ENCODE measurements at regions not wholly inside any gene's neighbourhood (a gene's known extent, or its start where the extent isn't known, plus 50 kb on each side); places are given as distances from the start of the nearest gene placed in this dataset.

DNA sequence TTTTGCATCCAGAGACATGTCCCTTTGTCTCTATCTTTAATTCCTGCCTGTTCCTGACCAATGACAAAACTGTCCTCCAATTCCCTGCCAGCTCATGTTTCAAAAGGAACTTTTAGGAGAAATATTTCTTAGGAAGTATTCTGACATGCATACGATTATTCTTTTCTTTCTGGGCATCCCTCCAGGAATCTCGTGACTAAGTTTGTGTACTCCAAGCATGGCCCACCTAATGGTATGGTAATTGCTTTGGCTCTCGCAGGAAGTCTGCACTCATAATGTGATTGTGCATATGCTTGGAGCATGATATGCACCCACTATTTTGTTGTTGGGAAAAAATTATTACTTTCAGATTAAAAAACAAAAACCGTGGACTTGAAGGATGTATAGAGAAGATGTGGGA lies 256.4 kb downstream of the PRDM2 start:
- H3K27ac ChIP-seq (replicated peaks), result no peak overlapping the region
- no peak for TF ChIP-seq POLR2AphosphoS5 (IDR thresholded peaks at IDR 0.05; ENCODE audit: low read depth)
- TF ChIP-seq SPI1 (IDR thresholded peaks at IDR 0.05; ENCODE audit: borderline replicate concordance, low read depth), result no peak
- no peak for TF ChIP-seq GABPA (IDR thresholded peaks at IDR 0.05; ENCODE audit: low read depth)
- TF ChIP-seq, protein P1, sequence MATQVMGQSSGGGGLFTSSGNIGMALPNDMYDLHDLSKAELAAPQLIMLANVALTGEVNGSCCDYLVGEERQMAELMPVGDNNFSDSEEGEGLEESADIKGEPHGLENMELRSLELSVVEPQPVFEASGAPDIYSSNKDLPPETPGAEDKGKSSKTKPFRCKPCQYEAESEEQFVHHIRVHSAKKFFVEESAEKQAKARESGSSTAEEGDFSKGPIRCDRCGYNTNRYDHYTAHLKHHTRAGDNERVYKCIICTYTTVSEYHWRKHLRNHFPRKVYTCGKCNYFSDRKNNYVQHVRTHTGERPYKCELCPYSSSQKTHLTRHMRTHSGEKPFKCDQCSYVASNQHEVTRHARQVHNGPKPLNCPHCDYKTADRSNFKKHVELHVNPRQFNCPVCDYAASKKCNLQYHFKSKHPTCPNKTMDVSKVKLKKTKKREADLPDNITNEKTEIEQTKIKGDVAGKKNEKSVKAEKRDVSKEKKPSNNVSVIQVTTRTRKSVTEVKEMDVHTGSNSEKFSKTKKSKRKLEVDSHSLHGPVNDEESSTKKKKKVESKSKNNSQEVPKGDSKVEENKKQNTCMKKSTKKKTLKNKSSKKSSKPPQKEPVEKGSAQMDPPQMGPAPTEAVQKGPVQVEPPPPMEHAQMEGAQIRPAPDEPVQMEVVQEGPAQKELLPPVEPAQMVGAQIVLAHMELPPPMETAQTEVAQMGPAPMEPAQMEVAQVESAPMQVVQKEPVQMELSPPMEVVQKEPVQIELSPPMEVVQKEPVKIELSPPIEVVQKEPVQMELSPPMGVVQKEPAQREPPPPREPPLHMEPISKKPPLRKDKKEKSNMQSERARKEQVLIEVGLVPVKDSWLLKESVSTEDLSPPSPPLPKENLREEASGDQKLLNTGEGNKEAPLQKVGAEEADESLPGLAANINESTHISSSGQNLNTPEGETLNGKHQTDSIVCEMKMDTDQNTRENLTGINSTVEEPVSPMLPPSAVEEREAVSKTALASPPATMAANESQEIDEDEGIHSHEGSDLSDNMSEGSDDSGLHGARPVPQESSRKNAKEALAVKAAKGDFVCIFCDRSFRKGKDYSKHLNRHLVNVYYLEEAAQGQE (IDR thresholded peaks at IDR 0.05; ENCODE audit: insufficient replicate concordance, low read depth), result no peak
- TF ChIP-seq, protein P2, sequence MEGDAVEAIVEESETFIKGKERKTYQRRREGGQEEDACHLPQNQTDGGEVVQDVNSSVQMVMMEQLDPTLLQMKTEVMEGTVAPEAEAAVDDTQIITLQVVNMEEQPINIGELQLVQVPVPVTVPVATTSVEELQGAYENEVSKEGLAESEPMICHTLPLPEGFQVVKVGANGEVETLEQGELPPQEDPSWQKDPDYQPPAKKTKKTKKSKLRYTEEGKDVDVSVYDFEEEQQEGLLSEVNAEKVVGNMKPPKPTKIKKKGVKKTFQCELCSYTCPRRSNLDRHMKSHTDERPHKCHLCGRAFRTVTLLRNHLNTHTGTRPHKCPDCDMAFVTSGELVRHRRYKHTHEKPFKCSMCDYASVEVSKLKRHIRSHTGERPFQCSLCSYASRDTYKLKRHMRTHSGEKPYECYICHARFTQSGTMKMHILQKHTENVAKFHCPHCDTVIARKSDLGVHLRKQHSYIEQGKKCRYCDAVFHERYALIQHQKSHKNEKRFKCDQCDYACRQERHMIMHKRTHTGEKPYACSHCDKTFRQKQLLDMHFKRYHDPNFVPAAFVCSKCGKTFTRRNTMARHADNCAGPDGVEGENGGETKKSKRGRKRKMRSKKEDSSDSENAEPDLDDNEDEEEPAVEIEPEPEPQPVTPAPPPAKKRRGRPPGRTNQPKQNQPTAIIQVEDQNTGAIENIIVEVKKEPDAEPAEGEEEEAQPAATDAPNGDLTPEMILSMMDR (IDR thresholded peaks at IDR 0.05; ENCODE audit: insufficient read depth, low read length), result no peak
- no peaks in the 10 kb centered on the region for H3K27me3 ChIP-seq (ENCODE audit: insufficient read depth, poor library complexity, severe bottlenecking)
- no peak overlapping the region for H3K4me3 ChIP-seq (replicated peaks; ENCODE audit: insufficient read depth, low read length)
- no peak for DNase-seq (ENCODE audit: low read depth in 1 of 2, low spot score in 1 of 2)

DNA sequence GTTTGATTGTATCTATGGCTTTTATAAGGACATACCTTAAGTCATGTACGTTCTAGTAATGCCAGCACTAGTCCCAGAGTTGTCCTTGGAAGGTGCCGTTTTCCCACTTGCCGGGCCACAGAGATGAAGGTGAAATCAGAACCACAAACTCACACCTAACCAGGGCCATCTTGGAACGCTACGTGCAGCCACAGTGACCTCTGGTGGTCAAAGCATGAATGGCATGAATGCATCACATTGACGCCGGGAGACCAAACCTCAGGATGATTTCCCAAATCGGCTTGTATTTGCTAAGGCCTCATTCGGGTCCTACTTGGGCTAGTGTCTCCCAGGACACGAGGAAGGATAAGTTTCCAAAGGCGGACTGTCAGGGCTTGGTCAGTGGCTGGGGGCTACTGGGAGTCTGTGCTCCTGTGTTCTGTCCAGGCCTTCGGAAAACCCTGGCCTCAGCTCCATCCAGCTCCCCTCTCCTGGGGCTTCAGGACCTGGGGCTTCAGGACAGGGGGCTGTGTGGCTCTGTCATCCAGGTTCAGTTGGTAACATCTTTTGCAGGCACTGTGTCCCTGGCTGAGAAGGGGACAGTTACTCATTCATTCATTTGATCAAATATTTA lies 260.5 kb downstream of the PRDM2 start:
- no peak overlapping the region for H3K4me3 ChIP-seq (replicated peaks; ENCODE audit: insufficient read depth, low read length)
- TF ChIP-seq, protein P2 (IDR thresholded peaks at IDR 0.05; ENCODE audit: insufficient read depth, low read length), result peak; percentile 93
- TF ChIP-seq, protein P1 (IDR thresholded peaks at IDR 0.05; ENCODE audit: insufficient replicate concordance, low read depth), result no peak
- H3K27me3 ChIP-seq (ENCODE audit: insufficient read depth, poor library complexity, severe bottlenecking), result no peaks in the 10 kb centered on the region
- DNase-seq (ENCODE audit: low read depth in 1 of 2, low spot score in 1 of 2), result peak; percentile 13 to 47
- H3K27ac ChIP-seq (replicated peaks), result no peak overlapping the region

DNA sequence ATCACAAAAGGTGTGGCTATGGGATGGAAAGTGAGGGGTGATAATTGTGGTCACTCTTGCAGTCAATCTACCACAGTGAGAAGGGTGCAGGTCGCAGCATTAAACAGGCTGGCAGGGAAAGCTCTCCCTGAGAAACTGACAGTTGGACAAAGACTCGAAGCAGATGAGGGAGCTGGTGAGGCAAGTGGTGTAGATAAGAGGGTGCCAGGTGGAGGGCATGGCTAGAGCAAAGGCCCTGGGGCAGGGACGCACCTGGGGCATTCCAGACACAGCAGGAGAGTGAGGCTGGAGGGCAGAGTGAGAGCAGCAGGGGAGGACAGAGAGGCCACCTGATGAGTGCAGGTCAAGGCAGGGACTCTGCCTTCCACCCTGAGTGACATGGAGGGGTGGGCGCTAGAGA lies 264.8 kb downstream of the PRDM2 start:
- no peak for DNase-seq (ENCODE audit: low read depth in 1 of 2, low spot score in 1 of 2)
- no peaks in the 10 kb centered on the region for H3K27me3 ChIP-seq (ENCODE audit: insufficient read depth, poor library complexity, severe bottlenecking)
- no peak overlapping the region for H3K4me3 ChIP-seq (replicated peaks; ENCODE audit: insufficient read depth, low read length)
- H3K27ac ChIP-seq (replicated peaks), result no peak overlapping the region
- TF ChIP-seq, protein P1 (IDR thresholded peaks at IDR 0.05; ENCODE audit: insufficient replicate concordance, low read depth), result no peak
- no peak for TF ChIP-seq SPI1 (IDR thresholded peaks at IDR 0.05; ENCODE audit: borderline replicate concordance, low read depth)
- no peak for TF ChIP-seq GABPA (IDR thresholded peaks at IDR 0.05; ENCODE audit: low read depth)
- TF ChIP-seq POLR2AphosphoS5 (IDR thresholded peaks at IDR 0.05; ENCODE audit: low read depth), result no peak
- TF ChIP-seq, protein P2 (IDR thresholded peaks at IDR 0.05; ENCODE audit: insufficient read depth, low read length), result no peak
